Breast epithelium (tissue), 4 donors: ENCODE measurements at regions not wholly inside any gene's neighbourhood (a gene's known extent, or its start where the extent isn't known, plus 50 kb on each side); places are given as distances from the start of the nearest gene placed in this dataset.

ENCODE experiments used
- DNase-seq, 2 donors: peaks; one replicate each; pipeline ENCODE4 v3.0.0-alpha.2; 2019; ENCODE audit warnings: low spot score in 2 of 2
- H3K27ac ChIP-seq, 2 donors: fragments of 200-600 bp; sonication (generic) in 1 of 2; one replicate each; pipeline ENCODE4 v1.5.1; 2016 to 2019; ENCODE audit warnings: mild to moderate bottlenecking in 1 of 2
- H3K27me3 ChIP-seq, 2 donors: fragments of 200-600 bp; sonication (generic) in 1 of 2; one replicate each; pipeline versions ENCODE4 v1.5.1 to v1.6.0; 2017 to 2019; ENCODE audit warnings: control low read depth in 1 of 2, mild to moderate bottlenecking in 1 of 2
- H3K36me3 ChIP-seq: fragments of 200-600 bp; one replicate; pipeline ENCODE4 v1.5.1; 2019
- H3K4me1 ChIP-seq, 2 donors: fragments of 200-600 bp; sonication (generic); one replicate each; pipeline ENCODE4 v1.5.1; 2016 to 2019; ENCODE audit warnings: control low read depth in 1 of 2
- H3K4me3 ChIP-seq, 3 donors: fragments of 200-600 bp; sonication (generic); 1 replicate in 2 of 3; 2 replicates in 1 of 3; pipeline ENCODE4 v1.5.1; 2016 to 2019; ENCODE audit warnings: mild to moderate bottlenecking in 3 of 3, moderate library complexity in 2 of 3
- H3K9me3 ChIP-seq, 2 donors: fragments of 200-600 bp; sonication (generic) in 1 of 2; one replicate each; pipeline ENCODE4 v1.5.1; 2016 to 2019; ENCODE audit warnings: control low read depth in 1 of 2
- POLR2A ChIP-seq: fragments of 450-650 bp; IDR thresholded peaks from one replicate; pipeline ENCODE4 v1.6.1; 2016; ENCODE audit warnings: antibody characterized with exemption, mild to moderate bottlenecking, moderate library complexity
- POLR2AphosphoS5 ChIP-seq, 3 donors: sonication (generic); formaldehyde crosslinking; IDR thresholded peaks; one replicate each; pipeline ENCODE4 v1.6.1; 2017; ENCODE audit warnings: antibody characterized with exemption in 3 of 3
- intact Hi-C: fragments of 100-400 bp; cut with DNase I; formaldehyde crosslinking; loops from one replicate; pipeline ENCODE4 v1.15.1; 2023; ENCODE audit warnings: low total_unique reads
- TF ChIP-seq, protein P1 (sequence below), 3 donors: fragments of 450-650 bp; IDR thresholded peaks; one replicate each; pipeline ENCODE4 v1.5.1; 2016 to 2017; ENCODE audit warnings: antibody characterized with exemption in 3 of 3, mild to moderate bottlenecking in 3 of 3, moderate library complexity in 3 of 3

DNA sequence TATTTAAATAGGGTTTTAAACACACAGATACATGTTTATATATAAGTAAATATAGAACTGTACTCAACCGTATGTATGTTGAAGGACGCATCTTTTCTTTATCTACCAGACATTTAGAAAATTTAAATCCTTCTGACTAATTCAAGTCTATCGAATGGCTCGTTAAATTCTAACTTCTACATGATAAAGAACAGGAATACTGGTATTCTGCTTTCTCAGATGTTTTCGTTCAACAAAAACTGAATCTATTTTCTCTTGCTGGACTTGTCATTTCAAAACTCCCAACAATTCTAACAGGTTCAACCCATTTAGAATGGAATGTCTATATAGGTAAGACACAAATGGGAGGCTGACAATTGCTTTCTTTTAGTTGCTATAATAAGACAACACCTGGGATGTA lies 978.3 kb upstream of the ADGRL3 start:
- no peaks in the 10 kb centered on the region for H3K9me3 ChIP-seq
- TF ChIP-seq, protein P1, sequence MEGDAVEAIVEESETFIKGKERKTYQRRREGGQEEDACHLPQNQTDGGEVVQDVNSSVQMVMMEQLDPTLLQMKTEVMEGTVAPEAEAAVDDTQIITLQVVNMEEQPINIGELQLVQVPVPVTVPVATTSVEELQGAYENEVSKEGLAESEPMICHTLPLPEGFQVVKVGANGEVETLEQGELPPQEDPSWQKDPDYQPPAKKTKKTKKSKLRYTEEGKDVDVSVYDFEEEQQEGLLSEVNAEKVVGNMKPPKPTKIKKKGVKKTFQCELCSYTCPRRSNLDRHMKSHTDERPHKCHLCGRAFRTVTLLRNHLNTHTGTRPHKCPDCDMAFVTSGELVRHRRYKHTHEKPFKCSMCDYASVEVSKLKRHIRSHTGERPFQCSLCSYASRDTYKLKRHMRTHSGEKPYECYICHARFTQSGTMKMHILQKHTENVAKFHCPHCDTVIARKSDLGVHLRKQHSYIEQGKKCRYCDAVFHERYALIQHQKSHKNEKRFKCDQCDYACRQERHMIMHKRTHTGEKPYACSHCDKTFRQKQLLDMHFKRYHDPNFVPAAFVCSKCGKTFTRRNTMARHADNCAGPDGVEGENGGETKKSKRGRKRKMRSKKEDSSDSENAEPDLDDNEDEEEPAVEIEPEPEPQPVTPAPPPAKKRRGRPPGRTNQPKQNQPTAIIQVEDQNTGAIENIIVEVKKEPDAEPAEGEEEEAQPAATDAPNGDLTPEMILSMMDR (IDR thresholded peaks at IDR 0.05): no peak
- TF ChIP-seq POLR2AphosphoS5 (IDR thresholded peaks at IDR 0.05) (no peak), POLR2A (no peak)
- intact Hi-C loops: no loop called here
- H3K36me3 ChIP-seq: no peaks in the 10 kb centered on the region
- no peaks in the 10 kb centered on the region for H3K4me1 ChIP-seq
- no peaks in the 10 kb centered on the region for H3K27me3 ChIP-seq
- no peak overlapping the region for H3K4me3 ChIP-seq
- H3K27ac ChIP-seq: no peak overlapping the region
- DNase-seq: no peak

DNA sequence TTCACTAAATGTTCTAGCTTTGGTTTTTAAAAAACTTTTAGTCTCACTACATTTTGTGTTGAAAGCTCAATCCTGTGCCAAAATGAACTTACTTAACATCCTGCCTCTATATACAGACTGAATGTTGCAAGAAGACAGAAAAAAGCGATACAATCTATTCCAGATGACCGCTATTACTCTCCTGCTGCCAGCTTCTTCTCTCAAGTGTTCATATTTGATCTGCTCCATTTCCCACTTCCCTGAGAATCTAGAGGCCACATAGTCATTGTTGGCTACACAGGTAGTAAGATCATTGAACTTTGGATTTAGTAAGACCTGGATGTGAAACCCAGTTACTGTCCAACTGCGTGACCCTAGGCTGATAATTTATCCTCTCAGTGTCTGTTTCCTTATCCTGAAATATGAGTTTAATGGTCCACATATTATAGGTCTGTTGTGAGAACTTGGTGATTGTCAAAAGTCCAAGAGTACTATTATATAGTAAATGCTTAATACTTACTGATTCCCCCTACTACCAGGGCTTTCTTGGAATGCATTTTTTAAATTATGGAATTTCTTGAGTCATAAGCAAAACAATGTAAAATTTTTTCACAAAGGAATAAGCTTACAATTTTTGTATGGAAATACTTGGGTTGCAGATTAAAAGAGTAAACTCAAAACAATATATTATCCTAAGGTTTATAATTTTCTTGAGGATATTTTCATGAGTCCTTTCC lies 976.8 kb upstream of the ADGRL3 start:
- TF ChIP-seq POLR2AphosphoS5 (IDR thresholded peaks at IDR 0.05) (no peak), POLR2A (no peak)
- TF ChIP-seq, protein P1 (IDR thresholded peaks at IDR 0.05): no peak
- H3K4me1 ChIP-seq: no peaks in the 10 kb centered on the region
- H3K36me3 ChIP-seq: no peaks in the 10 kb centered on the region
- intact Hi-C loops: no loop called here
- H3K9me3 ChIP-seq: no peaks in the 10 kb centered on the region
- DNase-seq: no peak
- no peaks in the 10 kb centered on the region for H3K27me3 ChIP-seq
- H3K4me3 ChIP-seq: no peak overlapping the region
- no peak overlapping the region for H3K27ac ChIP-seq

DNA sequence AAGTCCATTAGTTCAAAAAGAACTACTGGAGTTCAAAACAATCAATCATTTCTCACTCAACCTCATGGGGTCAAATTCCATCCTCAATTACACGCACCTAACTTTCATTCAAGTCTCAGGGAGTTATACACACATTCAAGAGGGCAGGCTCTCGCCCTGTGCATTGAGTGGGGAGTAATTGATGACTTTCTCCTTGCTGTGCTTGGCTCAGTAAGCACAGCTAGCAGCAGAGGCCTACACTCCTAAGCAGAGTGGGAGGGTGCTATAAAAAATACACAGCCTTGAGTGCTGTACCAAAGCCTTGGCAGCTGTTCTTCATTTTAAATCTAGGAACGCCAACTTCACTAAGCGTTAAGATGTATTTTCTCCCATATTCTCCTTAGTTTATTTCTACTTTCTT lies 958.3 kb upstream of the ADGRL3 start:
- Histone ChIP-seq H3K4me3 (no peak overlapping the region), H3K27ac (no peak overlapping the region), H3K9me3 (no peaks in the 10 kb centered on the region), H3K36me3 (no peaks in the 10 kb centered on the region), H3K4me1 (no peaks in the 10 kb centered on the region), H3K27me3 (no peaks in the 10 kb centered on the region)
- DNase-seq: no peak
- no peak for TF ChIP-seq POLR2AphosphoS5 (IDR thresholded peaks at IDR 0.05)
- TF ChIP-seq, protein P1 (IDR thresholded peaks at IDR 0.05): no peak
- TF ChIP-seq POLR2A: no peak
- intact Hi-C loops: no loop called here

DNA sequence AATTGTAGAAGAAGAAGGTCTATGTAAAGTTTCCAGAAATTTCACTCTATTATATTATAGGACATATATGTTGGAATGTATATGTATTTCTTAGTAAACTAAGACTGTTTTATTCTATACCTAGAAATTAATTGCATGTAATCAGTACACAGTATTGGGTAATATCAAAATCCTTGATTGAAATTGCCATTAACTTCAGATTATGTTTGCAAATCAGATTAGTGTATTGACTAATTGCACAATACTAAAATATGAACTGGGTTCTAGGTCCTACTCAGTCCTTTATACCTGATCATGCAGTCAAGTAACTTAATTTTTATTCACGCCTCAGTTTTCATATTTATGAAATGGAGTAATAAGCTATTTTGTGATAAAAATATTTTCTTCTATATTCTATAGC lies 950.3 kb upstream of the ADGRL3 start:
- H3K27me3 ChIP-seq: no peaks in the 10 kb centered on the region
- TF ChIP-seq POLR2A (no peak), POLR2AphosphoS5 (IDR thresholded peaks at IDR 0.05) (no peak)
- TF ChIP-seq, protein P1 (IDR thresholded peaks at IDR 0.05): no peak
- DNase-seq: no peak
- no peak overlapping the region for H3K27ac ChIP-seq
- H3K4me1 ChIP-seq: no peaks in the 10 kb centered on the region
- H3K9me3 ChIP-seq: no peaks in the 10 kb centered on the region
- intact Hi-C loops: no loop called here
- H3K36me3 ChIP-seq: no peaks in the 10 kb centered on the region
- H3K4me3 ChIP-seq: no peak overlapping the region

DNA sequence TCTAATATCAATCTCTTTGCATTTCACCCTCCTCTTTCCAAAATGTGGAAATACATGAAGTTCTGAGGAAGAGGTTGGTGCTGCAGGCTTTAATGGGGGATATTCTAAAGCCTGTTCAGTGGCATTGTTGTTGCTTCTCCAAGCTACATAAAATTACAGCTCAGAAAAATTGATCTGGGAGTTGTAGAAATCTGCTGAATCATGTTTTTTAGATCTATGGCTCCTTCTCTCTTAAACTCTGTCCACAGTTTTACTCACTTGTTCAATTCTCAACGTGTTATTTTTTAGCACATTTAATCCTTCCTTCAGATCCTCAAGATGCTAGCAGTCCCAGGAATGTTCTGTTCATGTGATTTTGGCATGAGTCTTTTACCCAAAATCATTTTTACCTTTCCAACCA lies 949.5 kb upstream of the ADGRL3 start:
- Histone ChIP-seq H3K9me3 (no peaks in the 10 kb centered on the region), H3K27me3 (no peaks in the 10 kb centered on the region), H3K27ac (no peak overlapping the region), H3K4me3 (no peak overlapping the region), H3K4me1 (no peaks in the 10 kb centered on the region), H3K36me3 (no peaks in the 10 kb centered on the region)
- intact Hi-C loops: no loop called here
- DNase-seq: no peak
- TF ChIP-seq, protein P1 (IDR thresholded peaks at IDR 0.05): no peak
- TF ChIP-seq POLR2A (no peak), POLR2AphosphoS5 (IDR thresholded peaks at IDR 0.05) (no peak)
